SKM-1 treated with dmso at 0.1 percent for 144 hours (cell line): ENCODE measurements at regions not wholly inside any gene's neighbourhood (a gene's known extent, or its start where the extent isn't known, plus 50 kb on each side); places are given as distances from the start of the nearest gene placed in this dataset.
A peak's percentile ranks its signal among the peaks of the same experiment; 100 is the strongest.
"Not testable (repeated sequence)": the region's sequence is repeated elsewhere in the genome, so short reads cannot be mapped to it uniquely, and the experiment has no call there.

Experiments
- DNase-seq: peaks from one replicate; lab custom pipeline; 2025; ENCODE audit not compliant: unreplicated experiment; lab: John Stamatoyannopoulos, UW

- DNase-seq = no peak
Observed at GRCh38 chr17:16888413-16889087, 83.4 kb downstream of the TNFRSF13B start.

- no peak for DNase-seq
Observed at GRCh38 chr17:16887523-16888095, 84.3 kb downstream of the TNFRSF13B start.

GRCh38 chr17:16886655-16887322 lies 85.1 kb downstream of the TNFRSF13B start:
- DNase-seq = no peak

- not testable (repeated sequence) for DNase-seq
Observed at GRCh38 chr17:16885204-16885603, 86.7 kb downstream of the TNFRSF13B start.

GRCh38 chr17:16882926-16883265 lies 89.0 kb downstream of the TNFRSF13B start:
- DNase-seq = not testable (repeated sequence)

- no peak for DNase-seq
Observed at GRCh38 chr17:16882243-16882925, 89.5 kb downstream of the TNFRSF13B start.

GRCh38 chr17:16881239-16881924 lies 90.5 kb downstream of the TNFRSF13B start:
- DNase-seq = no peak

- DNase-seq = no peak
Observed at GRCh38 chr17:16880843-16881230, 91.1 kb downstream of the TNFRSF13B start.

GRCh38 chr17:16880121-16880842 lies 91.6 kb downstream of the TNFRSF13B start:
- DNase-seq = no peak

GRCh38 chr17:16879686-16880085 lies 92.2 kb downstream of the TNFRSF13B start:
- no peak for DNase-seq

- DNase-seq = no peak
Observed at GRCh38 chr17:16878606-16879005, 93.3 kb downstream of the TNFRSF13B start.

- DNase-seq = no peak
Observed at GRCh38 chr17:16878084-16878483, 93.8 kb downstream of the TNFRSF13B start.

- no peak for DNase-seq
Observed at GRCh38 chr17:16877099-16877498, 94.8 kb downstream of the TNFRSF13B start.

- no peak for DNase-seq
Observed at GRCh38 chr17:16875662-16876061, 96.3 kb downstream of the TNFRSF13B start.

- not testable (repeated sequence) for DNase-seq
Observed at GRCh38 chr17:16874216-16874615, 97.7 kb downstream of the TNFRSF13B start.

- DNase-seq = peak; percentile 40
Observed at GRCh38 chr17:16873174-16874035, 98.5 kb downstream of the TNFRSF13B start.

GRCh38 chr17:16872351-16873173 lies 99.4 kb downstream of the TNFRSF13B start:
- DNase-seq = no peak

GRCh38 chr17:16871446-16872190 lies 100.3 kb downstream of the TNFRSF13B start:
- DNase-seq = not testable (repeated sequence)
